ENCODE measurements at regions not wholly inside any gene's neighbourhood (a gene's known extent, or its start where the extent isn't known, plus 50 kb on each side); places are given as distances from the start of the nearest gene placed in this dataset.

DNA sequence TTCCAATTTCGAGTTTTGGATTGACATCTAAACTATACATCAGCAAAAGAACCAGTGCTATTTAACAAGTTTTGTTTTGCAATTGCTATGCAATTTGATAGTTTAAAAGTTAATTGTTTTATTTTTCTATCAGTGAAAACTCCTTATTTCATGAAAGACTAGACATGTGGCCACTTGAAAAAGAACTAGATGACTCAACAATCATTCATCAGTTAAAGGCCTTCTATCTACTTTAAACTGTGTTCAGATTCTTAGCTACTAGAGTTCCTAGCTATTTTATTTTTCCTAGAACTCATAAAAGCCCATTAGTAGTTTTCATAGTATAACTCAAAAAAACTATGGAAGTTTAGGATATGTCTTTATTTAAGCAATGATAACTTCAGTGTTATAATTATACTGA lies 104.6 kb upstream of the LSM8 start:
- TF ChIP-seq EZH2 (IDR thresholded peaks at IDR 0.05; ENCODE audit: borderline replicate concordance) (no peak), EZH2phosphoT487 (IDR thresholded peaks at IDR 0.05; ENCODE audit: low read depth, severe bottlenecking, unreplicated experiment) (no peak)
- TF ChIP-seq, protein P1, sequence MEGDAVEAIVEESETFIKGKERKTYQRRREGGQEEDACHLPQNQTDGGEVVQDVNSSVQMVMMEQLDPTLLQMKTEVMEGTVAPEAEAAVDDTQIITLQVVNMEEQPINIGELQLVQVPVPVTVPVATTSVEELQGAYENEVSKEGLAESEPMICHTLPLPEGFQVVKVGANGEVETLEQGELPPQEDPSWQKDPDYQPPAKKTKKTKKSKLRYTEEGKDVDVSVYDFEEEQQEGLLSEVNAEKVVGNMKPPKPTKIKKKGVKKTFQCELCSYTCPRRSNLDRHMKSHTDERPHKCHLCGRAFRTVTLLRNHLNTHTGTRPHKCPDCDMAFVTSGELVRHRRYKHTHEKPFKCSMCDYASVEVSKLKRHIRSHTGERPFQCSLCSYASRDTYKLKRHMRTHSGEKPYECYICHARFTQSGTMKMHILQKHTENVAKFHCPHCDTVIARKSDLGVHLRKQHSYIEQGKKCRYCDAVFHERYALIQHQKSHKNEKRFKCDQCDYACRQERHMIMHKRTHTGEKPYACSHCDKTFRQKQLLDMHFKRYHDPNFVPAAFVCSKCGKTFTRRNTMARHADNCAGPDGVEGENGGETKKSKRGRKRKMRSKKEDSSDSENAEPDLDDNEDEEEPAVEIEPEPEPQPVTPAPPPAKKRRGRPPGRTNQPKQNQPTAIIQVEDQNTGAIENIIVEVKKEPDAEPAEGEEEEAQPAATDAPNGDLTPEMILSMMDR (IDR thresholded peaks at IDR 0.05; ENCODE audit: poor library complexity), result no peak
